ENCODE measurements at regions not wholly inside any gene's neighbourhood (a gene's known extent, or its start where the extent isn't known, plus 50 kb on each side); places are given as distances from the start of the nearest gene placed in this dataset.

GRCh38 chr2:72041638-72042111 is 106.0 kb downstream of the CYP26B1 start:
- FAIRE-seq (no peak), ATAC-seq (no peak), DNase-seq (no peak)
- WGBS, 2 donors, result 31 to 33% methylated on average over 5 of the region's 5 CpGs
- Histone ChIP-seq H3K9me3 (no peaks in the 10 kb centered on the region), H3K27me3 (no peaks in the 10 kb centered on the region), H3K4me1 (no peaks in the 10 kb centered on the region), H3K4me3 (no peak overlapping the region), H3K27ac (no peak overlapping the region), H3K36me3 (no peaks in the 10 kb centered on the region)
- TF ChIP-seq, protein P1, sequence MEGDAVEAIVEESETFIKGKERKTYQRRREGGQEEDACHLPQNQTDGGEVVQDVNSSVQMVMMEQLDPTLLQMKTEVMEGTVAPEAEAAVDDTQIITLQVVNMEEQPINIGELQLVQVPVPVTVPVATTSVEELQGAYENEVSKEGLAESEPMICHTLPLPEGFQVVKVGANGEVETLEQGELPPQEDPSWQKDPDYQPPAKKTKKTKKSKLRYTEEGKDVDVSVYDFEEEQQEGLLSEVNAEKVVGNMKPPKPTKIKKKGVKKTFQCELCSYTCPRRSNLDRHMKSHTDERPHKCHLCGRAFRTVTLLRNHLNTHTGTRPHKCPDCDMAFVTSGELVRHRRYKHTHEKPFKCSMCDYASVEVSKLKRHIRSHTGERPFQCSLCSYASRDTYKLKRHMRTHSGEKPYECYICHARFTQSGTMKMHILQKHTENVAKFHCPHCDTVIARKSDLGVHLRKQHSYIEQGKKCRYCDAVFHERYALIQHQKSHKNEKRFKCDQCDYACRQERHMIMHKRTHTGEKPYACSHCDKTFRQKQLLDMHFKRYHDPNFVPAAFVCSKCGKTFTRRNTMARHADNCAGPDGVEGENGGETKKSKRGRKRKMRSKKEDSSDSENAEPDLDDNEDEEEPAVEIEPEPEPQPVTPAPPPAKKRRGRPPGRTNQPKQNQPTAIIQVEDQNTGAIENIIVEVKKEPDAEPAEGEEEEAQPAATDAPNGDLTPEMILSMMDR (IDR thresholded peaks at IDR 0.05), result no peak
- intact Hi-C loops (cut with DNase I), result no loop called here

DNA sequence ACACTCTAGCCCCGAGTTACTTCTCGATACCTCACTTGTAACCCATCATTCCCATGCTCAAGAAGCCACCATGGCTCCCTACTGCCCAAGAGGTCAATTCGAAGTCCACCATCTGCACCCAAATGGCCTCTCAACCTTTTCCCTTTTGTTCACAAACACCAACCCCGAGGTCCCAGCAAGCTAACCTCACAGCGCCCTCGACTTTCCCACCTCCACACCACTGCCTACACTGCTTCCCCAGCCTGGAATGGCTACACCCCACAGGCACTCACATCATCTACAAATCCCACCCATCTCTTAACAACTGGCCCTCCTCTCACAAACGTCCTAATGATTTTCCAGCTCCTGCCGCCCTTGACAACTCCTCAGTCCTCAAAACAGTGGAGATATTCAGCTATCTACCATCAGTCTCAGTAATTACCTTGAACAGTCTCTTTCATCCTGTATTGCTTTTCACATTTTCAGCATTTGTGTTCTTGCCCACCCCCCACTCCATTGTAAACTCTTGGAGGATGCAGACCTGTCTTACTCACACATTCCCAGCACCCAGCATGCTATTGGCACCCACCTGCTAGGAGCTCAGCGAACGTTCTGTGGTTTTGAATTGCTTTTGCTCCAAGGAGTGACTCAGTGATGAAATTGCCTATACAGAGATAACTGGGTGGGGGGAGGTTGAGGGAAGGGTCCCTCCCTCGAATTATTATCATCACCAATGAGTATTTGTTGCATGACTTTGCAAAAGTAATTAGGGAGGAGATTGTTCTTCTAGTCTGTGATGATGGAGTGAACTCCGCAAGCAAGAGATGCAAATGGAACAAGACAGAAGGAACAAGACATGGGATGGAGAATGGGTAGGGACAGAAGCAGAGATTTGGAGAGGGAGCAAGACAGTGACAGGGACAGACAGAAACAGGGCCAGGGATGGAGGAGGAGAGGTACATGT is 106.8 kb downstream of the CYP26B1 start:
- H3K4me3 ChIP-seq, result no peak overlapping the region
- no peaks in the 10 kb centered on the region for H3K36me3 ChIP-seq
- H3K27me3 ChIP-seq, result no peaks in the 10 kb centered on the region
- FAIRE-seq, result no peak
- DNase-seq, result no peak
- ATAC-seq, result no peak
- no peaks in the 10 kb centered on the region for H3K9me3 ChIP-seq
- H3K4me1 ChIP-seq, result no peaks in the 10 kb centered on the region
- H3K27ac ChIP-seq, result no peak overlapping the region
- 54 to 65% methylated on average over 12 of the region's 12 CpGs for WGBS, 2 donors
- intact Hi-C loops (cut with DNase I), result no loop called here
- TF ChIP-seq, protein P1 (IDR thresholded peaks at IDR 0.05), result no peak

DNA sequence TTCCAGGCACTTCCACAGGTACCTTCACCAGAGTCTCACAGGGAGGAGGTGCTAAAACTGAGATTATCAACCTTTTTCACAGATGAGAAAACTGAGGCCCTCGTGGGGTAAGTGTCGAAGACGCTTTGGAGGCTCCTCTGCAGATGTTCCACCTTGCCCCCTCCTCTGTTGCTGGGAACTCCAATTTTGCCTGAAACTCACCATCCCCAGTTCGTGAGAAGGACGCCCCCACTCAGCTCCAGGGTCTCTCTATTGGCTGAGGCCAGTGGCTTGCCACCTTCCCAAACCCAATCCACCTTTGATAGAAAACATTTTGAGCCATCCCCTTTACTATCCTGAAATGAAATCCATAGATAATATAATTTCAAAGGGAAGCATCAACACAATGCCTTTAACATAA is 109.1 kb downstream of the CYP26B1 start:
- DNase-seq (no peak), ATAC-seq (no peak), FAIRE-seq (no peak)
- H3K36me3 ChIP-seq, result no peaks in the 10 kb centered on the region
- H3K27me3 ChIP-seq, result no peaks in the 10 kb centered on the region
- intact Hi-C loops (cut with DNase I), result no loop called here
- H3K9me3 ChIP-seq, result no peaks in the 10 kb centered on the region
- no peak overlapping the region for H3K27ac ChIP-seq
- WGBS, 2 donors, result 66 to 72% methylated on average over 5 of the region's 5 CpGs
- TF ChIP-seq, protein P1 (IDR thresholded peaks at IDR 0.05), result no peak
- H3K4me1 ChIP-seq, result no peaks in the 10 kb centered on the region
- no peak overlapping the region for H3K4me3 ChIP-seq

GRCh38 chr2:72037261-72037666 is 110.4 kb downstream of the CYP26B1 start:
- no peak for DNase-seq
- no peak for ATAC-seq
- Histone ChIP-seq H3K36me3 (no peaks in the 10 kb centered on the region), H3K4me1 (no peaks in the 10 kb centered on the region), H3K27ac (no peak overlapping the region), H3K9me3 (no peaks in the 10 kb centered on the region), H3K27me3 (no peaks in the 10 kb centered on the region), H3K4me3 (no peak overlapping the region)
- 82 to 90% methylated on average over 5 of the region's 5 CpGs for WGBS, 2 donors
- intact Hi-C loops (cut with DNase I), result no loop called here
- TF ChIP-seq, protein P1 (IDR thresholded peaks at IDR 0.05), result no peak
- FAIRE-seq, result no peak

DNA sequence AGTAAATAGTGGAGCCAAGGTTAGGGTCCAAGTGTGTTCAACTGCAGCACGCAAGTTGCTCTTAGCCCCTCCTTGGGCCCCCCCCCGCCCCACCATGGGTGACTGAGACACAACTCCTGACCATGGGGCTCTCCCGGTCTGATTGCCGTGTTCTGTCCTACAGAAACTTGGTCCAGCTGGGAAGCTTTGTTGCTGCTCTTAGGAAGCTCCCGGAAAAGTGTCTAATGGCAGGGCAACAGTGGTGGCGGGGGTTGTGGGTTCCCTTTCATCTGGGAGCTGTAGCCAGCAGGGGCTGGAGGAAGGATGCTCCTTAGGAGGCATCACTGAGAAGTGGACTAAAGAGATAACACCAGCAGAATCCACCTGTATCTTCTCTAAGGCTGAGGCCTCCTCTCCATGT is 111.1 kb downstream of the CYP26B1 start:
- FAIRE-seq, result no peak
- ATAC-seq, result no peak
- Histone ChIP-seq H3K4me1 (no peaks in the 10 kb centered on the region), H3K4me3 (no peak overlapping the region), H3K27ac (no peak overlapping the region), H3K9me3 (no peaks in the 10 kb centered on the region), H3K27me3 (no peaks in the 10 kb centered on the region), H3K36me3 (no peaks in the 10 kb centered on the region)
- TF ChIP-seq, protein P1 (IDR thresholded peaks at IDR 0.05), result no peak
- DNase-seq, result no peak
- intact Hi-C loops (cut with DNase I), result no loop called here
- 92 to 94% methylated on average over 6 of the region's 6 CpGs for WGBS, 2 donors
